ENCODE measurements at regions not wholly inside any gene's neighbourhood (a gene's known extent, or its start where the extent isn't known, plus 50 kb on each side); places are given as distances from the start of the nearest gene placed in this dataset.
A peak's percentile ranks its signal among the peaks of the same experiment; 100 is the strongest.

DNA sequence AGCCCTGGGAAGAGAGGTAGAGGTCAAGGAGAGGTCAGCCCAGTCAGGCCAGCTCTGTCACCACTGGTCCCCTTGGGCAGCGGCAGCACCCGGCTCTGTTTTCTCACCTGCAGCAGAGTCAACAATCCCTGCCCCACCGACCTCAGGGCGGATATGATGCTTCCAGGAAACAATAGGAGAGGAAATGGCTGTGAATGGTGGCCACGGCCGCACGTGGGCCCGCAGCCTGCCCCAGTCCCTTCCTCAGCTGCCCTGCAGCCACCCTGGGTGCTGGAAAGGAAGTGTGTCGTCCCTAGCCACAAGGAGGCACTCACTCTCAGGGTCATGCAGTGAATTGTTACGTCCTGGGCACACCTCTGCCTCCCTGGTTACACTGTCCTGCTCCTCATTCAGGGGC lies 92.5 kb upstream of the ENPP6 start (continued):
- TF ChIP-seq, protein P1, sequence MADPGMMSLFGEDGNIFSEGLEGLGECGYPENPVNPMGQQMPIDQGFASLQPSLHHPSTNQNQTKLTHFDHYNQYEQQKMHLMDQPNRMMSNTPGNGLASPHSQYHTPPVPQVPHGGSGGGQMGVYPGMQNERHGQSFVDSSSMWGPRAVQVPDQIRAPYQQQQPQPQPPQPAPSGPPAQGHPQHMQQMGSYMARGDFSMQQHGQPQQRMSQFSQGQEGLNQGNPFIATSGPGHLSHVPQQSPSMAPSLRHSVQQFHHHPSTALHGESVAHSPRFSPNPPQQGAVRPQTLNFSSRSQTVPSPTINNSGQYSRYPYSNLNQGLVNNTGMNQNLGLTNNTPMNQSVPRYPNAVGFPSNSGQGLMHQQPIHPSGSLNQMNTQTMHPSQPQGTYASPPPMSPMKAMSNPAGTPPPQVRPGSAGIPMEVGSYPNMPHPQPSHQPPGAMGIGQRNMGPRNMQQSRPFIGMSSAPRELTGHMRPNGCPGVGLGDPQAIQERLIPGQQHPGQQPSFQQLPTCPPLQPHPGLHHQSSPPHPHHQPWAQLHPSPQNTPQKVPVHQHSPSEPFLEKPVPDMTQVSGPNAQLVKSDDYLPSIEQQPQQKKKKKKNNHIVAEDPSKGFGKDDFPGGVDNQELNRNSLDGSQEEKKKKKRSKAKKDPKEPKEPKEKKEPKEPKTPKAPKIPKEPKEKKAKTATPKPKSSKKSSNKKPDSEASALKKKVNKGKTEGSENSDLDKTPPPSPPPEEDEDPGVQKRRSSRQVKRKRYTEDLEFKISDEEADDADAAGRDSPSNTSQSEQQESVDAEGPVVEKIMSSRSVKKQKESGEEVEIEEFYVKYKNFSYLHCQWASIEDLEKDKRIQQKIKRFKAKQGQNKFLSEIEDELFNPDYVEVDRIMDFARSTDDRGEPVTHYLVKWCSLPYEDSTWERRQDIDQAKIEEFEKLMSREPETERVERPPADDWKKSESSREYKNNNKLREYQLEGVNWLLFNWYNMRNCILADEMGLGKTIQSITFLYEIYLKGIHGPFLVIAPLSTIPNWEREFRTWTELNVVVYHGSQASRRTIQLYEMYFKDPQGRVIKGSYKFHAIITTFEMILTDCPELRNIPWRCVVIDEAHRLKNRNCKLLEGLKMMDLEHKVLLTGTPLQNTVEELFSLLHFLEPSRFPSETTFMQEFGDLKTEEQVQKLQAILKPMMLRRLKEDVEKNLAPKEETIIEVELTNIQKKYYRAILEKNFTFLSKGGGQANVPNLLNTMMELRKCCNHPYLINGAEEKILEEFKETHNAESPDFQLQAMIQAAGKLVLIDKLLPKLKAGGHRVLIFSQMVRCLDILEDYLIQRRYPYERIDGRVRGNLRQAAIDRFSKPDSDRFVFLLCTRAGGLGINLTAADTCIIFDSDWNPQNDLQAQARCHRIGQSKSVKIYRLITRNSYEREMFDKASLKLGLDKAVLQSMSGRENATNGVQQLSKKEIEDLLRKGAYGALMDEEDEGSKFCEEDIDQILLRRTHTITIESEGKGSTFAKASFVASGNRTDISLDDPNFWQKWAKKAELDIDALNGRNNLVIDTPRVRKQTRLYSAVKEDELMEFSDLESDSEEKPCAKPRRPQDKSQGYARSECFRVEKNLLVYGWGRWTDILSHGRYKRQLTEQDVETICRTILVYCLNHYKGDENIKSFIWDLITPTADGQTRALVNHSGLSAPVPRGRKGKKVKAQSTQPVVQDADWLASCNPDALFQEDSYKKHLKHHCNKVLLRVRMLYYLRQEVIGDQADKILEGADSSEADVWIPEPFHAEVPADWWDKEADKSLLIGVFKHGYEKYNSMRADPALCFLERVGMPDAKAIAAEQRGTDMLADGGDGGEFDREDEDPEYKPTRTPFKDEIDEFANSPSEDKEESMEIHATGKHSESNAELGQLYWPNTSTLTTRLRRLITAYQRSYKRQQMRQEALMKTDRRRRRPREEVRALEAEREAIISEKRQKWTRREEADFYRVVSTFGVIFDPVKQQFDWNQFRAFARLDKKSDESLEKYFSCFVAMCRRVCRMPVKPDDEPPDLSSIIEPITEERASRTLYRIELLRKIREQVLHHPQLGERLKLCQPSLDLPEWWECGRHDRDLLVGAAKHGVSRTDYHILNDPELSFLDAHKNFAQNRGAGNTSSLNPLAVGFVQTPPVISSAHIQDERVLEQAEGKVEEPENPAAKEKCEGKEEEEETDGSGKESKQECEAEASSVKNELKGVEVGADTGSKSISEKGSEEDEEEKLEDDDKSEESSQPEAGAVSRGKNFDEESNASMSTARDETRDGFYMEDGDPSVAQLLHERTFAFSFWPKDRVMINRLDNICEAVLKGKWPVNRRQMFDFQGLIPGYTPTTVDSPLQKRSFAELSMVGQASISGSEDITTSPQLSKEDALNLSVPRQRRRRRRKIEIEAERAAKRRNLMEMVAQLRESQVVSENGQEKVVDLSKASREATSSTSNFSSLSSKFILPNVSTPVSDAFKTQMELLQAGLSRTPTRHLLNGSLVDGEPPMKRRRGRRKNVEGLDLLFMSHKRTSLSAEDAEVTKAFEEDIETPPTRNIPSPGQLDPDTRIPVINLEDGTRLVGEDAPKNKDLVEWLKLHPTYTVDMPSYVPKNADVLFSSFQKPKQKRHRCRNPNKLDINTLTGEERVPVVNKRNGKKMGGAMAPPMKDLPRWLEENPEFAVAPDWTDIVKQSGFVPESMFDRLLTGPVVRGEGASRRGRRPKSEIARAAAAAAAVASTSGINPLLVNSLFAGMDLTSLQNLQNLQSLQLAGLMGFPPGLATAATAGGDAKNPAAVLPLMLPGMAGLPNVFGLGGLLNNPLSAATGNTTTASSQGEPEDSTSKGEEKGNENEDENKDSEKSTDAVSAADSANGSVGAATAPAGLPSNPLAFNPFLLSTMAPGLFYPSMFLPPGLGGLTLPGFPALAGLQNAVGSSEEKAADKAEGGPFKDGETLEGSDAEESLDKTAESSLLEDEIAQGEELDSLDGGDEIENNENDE (IDR thresholded peaks at IDR 0.05; ENCODE audit: insufficient replicate concordance, low read length): no peak
- TF ChIP-seq, protein P2, sequence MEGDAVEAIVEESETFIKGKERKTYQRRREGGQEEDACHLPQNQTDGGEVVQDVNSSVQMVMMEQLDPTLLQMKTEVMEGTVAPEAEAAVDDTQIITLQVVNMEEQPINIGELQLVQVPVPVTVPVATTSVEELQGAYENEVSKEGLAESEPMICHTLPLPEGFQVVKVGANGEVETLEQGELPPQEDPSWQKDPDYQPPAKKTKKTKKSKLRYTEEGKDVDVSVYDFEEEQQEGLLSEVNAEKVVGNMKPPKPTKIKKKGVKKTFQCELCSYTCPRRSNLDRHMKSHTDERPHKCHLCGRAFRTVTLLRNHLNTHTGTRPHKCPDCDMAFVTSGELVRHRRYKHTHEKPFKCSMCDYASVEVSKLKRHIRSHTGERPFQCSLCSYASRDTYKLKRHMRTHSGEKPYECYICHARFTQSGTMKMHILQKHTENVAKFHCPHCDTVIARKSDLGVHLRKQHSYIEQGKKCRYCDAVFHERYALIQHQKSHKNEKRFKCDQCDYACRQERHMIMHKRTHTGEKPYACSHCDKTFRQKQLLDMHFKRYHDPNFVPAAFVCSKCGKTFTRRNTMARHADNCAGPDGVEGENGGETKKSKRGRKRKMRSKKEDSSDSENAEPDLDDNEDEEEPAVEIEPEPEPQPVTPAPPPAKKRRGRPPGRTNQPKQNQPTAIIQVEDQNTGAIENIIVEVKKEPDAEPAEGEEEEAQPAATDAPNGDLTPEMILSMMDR (IDR thresholded peaks at IDR 0.05; ENCODE audit: control extremely low read depth in 1 of 3, insufficient read depth in 1 of 3, low read depth in 1 of 3, low read length in 3 of 3): peak; percentile 31 to 73 (median 72)
- TF ChIP-seq, protein P3, sequence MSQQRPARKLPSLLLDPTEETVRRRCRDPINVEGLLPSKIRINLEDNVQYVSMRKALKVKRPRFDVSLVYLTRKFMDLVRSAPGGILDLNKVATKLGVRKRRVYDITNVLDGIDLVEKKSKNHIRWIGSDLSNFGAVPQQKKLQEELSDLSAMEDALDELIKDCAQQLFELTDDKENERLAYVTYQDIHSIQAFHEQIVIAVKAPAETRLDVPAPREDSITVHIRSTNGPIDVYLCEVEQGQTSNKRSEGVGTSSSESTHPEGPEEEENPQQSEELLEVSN (IDR thresholded peaks at IDR 0.05): no peak
- TF ChIP-seq SRF (IDR thresholded peaks at IDR 0.05; ENCODE audit: low read depth, low read length): no peak
- TF ChIP-seq BCL11A (IDR thresholded peaks at IDR 0.05; ENCODE audit: low read depth in 2 of 2, low read length in 2 of 2): no peak
- TF ChIP-seq RBBP5 (IDR thresholded peaks at IDR 0.05; ENCODE audit: borderline replicate concordance, low read depth, low read length): no peak
- no peak for TF ChIP-seq RFX5 (IDR thresholded peaks at IDR 0.05; ENCODE audit: borderline replicate concordance, low read depth, low read length)
- TF ChIP-seq SIN3A (conservative IDR thresholded peaks at IDR 0.05 in 1 of 2, IDR thresholded peaks at IDR 0.05 in 1 of 2; ENCODE audit: low read depth in 1 of 2, low read length in 2 of 2): no peak
